Smooth muscle cell (in vitro differentiated cells): ENCODE measurements at regions not wholly inside any gene's neighbourhood (a gene's known extent, or its start where the extent isn't known, plus 50 kb on each side); places are given as distances from the start of the nearest gene placed in this dataset.

Experiments
- DNase-seq: peaks from one replicate; lab custom pipeline; 2025; ENCODE audit not compliant: unreplicated experiment; lab: John Stamatoyannopoulos, UW
- H2AFZ ChIP-seq: fragments of 200-600 bp; sonication (generic); 2 replicates; pipeline ENCODE4 v1.6.0; 2016; ENCODE audit warnings: antibody characterized with exemption, low read depth, mild to moderate bottlenecking
- H3F3A ChIP-seq: fragments of 200-600 bp; sonication (generic); 2 replicates; pipeline ENCODE4 v1.6.0; 2017; ENCODE audit warnings: antibody characterized with exemption, low read depth
- H3K27ac ChIP-seq: fragments of 200-600 bp; sonication (generic); 2 replicates; pipeline ENCODE4 v1.5.1; 2016; ENCODE audit warnings: low read depth, mild to moderate bottlenecking
- H3K27me3 ChIP-seq: fragments of 200-600 bp; sonication (generic); 2 replicates; pipeline ENCODE4 v1.6.1; 2016; ENCODE audit warnings: low read depth, mild to moderate bottlenecking
- H3K36me3 ChIP-seq: fragments of 200-600 bp; sonication (generic); 2 replicates; pipeline ENCODE4 v1.5.1; 2016; ENCODE audit warnings: low read depth
- H3K4me1 ChIP-seq: fragments of 200-600 bp; sonication (generic); 2 replicates; pipeline ENCODE4 v1.5.1; 2016; ENCODE audit warnings: low read depth
- H3K4me2 ChIP-seq: fragments of 200-600 bp; sonication (generic); 2 replicates; pipeline ENCODE4 v1.6.0; 2016; ENCODE audit warnings: mild to moderate bottlenecking
- H3K4me3 ChIP-seq: fragments of 200-600 bp; sonication (generic); 2 replicates; pipeline ENCODE4 v1.5.1; 2016; ENCODE audit warnings: mild to moderate bottlenecking
- H3K79me2 ChIP-seq: fragments of 200-600 bp; sonication (generic); 2 replicates; pipeline ENCODE4 v1.6.0; 2016; ENCODE audit warnings: low read depth, mild to moderate bottlenecking
- H3K9ac ChIP-seq: fragments of 200-600 bp; sonication (generic); 2 replicates; pipeline ENCODE4 v1.6.0; 2016; ENCODE audit warnings: low read depth
- H3K9me3 ChIP-seq: fragments of 200-600 bp; sonication (generic); replicated peaks from 2 replicates; pipeline ENCODE4 v1.5.1; 2016; ENCODE audit warnings: low read depth
- H4K20me1 ChIP-seq: fragments of 200-600 bp; sonication (generic); 2 replicates; pipeline ENCODE4 v1.6.0; 2016; ENCODE audit warnings: low read depth
- CTCF ChIP-seq: fragments of 200-600 bp; sonication (generic); IDR thresholded peaks from 2 replicates; pipeline ENCODE4 v1.5.1; 2017; ENCODE audit warnings: borderline replicate concordance, mild to moderate bottlenecking, antibody characterized with exemption; ENCODE audit not compliant: insufficient read depth, poor library complexity, severe bottlenecking
- WGBS: methylation state at CpG from one replicate; pipeline ENCODE4 v1.1.7; 2016; ENCODE audit warnings: low lambda C conversion rate; 5-methylcytosine and 5-hydroxymethylcytosine counted together

GRCh38 chr18:78751664-78752063 lies 228.0 kb upstream of the SALL3 start:
- no peak for DNase-seq
- Histone ChIP-seq H3K27me3 (no peaks in the 10 kb centered on the region), H3K4me2 (no peak overlapping the region), H3K9me3 (no peaks in the 10 kb centered on the region), H3K4me1 (no peaks in the 10 kb centered on the region), H3K27ac (no peak overlapping the region), H3K4me3 (no peak overlapping the region), H3F3A (no peaks in the 10 kb centered on the region), H3K9ac (no peak overlapping the region), H4K20me1 (no peaks in the 10 kb centered on the region), H3K79me2 (no peaks in the 10 kb centered on the region), H2AFZ (no peak overlapping the region), H3K36me3 (no peaks in the 10 kb centered on the region)
- no peak for TF ChIP-seq CTCF
- 93% methylated on average over 17 of the region's 17 CpGs for WGBS

GRCh38 chr18:78753240-78753639 lies 226.4 kb upstream of the SALL3 start:
- no peak for TF ChIP-seq CTCF
- WGBS: 93% methylated on average over 23 of the region's 23 CpGs
- H3K79me2 ChIP-seq: no peaks in the 10 kb centered on the region

GRCh38 chr18:78754311-78755043 lies 225.1 kb upstream of the SALL3 start:
- no peak for TF ChIP-seq CTCF
- no peaks in the 10 kb centered on the region for H3K36me3 ChIP-seq
- H3F3A ChIP-seq: no peaks in the 10 kb centered on the region
- no peak overlapping the region for H3K4me2 ChIP-seq
- H3K4me3 ChIP-seq: no peak overlapping the region
- no peaks in the 10 kb centered on the region for H3K79me2 ChIP-seq
- H3K9me3 ChIP-seq: no peaks in the 10 kb centered on the region
- no peak overlapping the region for H3K9ac ChIP-seq
- H4K20me1 ChIP-seq: no peaks in the 10 kb centered on the region
- no peaks in the 10 kb centered on the region for H3K4me1 ChIP-seq
- H3K27ac ChIP-seq: no peak overlapping the region
- DNase-seq: no peak
- H3K27me3 ChIP-seq: no peaks in the 10 kb centered on the region
- no peak overlapping the region for H2AFZ ChIP-seq
- 97% methylated on average over 20 of the region's 23 CpGs for WGBS

More at GRCh38 chr18:78753240-78753639, 226.4 kb upstream of the SALL3 start:
- Histone ChIP-seq H3K4me1 (no peaks in the 10 kb centered on the region), H2AFZ (no peak overlapping the region), H3K9ac (no peak overlapping the region), H4K20me1 (no peaks in the 10 kb centered on the region), H3K9me3 (no peaks in the 10 kb centered on the region), H3F3A (no peaks in the 10 kb centered on the region), H3K27me3 (no peaks in the 10 kb centered on the region), H3K4me3 (no peak overlapping the region), H3K4me2 (no peak overlapping the region), H3K27ac (no peak overlapping the region), H3K36me3 (no peaks in the 10 kb centered on the region)
- DNase-seq: no peak

GRCh38 chr18:78757014-78757413 lies 222.6 kb upstream of the SALL3 start:
- Histone ChIP-seq H3K79me2 (no peaks in the 10 kb centered on the region), H3K36me3 (no peaks in the 10 kb centered on the region), H3K27me3 (no peaks in the 10 kb centered on the region), H2AFZ (no peak overlapping the region), H3K4me3 (no peak overlapping the region), H3K4me1 (no peaks in the 10 kb centered on the region), H3K4me2 (no peak overlapping the region), H3K9me3 (no peaks in the 10 kb centered on the region), H3K27ac (no peak overlapping the region), H3K9ac (no peak overlapping the region), H3F3A (no peaks in the 10 kb centered on the region), H4K20me1 (no peaks in the 10 kb centered on the region)
- no peak for TF ChIP-seq CTCF
- DNase-seq: no peak
- WGBS: 92% methylated on average over 10 of the region's 10 CpGs
